ENCODE measurements at regions not wholly inside any gene's neighbourhood (a gene's known extent, or its start where the extent isn't known, plus 50 kb on each side); places are given as distances from the start of the nearest gene placed in this dataset.

GRCh38 chr13:53143757-53144339, 115.2 kb downstream of the OLFM4 start:
- DNase-seq (ENCODE audit: low read depth, low spot score), result no peak

- no peak for DNase-seq (ENCODE audit: low read depth, low spot score)
Observed at GRCh38 chr13:53144826-53145225, 116.2 kb downstream of the OLFM4 start.

GRCh38 chr13:53150568-53150967, 122.0 kb downstream of the OLFM4 start:
- DNase-seq (ENCODE audit: low read depth, low spot score), result no peak

GRCh38 chr13:53151336-53152056, 122.9 kb downstream of the OLFM4 start:
- DNase-seq (ENCODE audit: low read depth, low spot score), result no peak

GRCh38 chr13:53152057-53152421, 123.4 kb downstream of the OLFM4 start:
- no peak for DNase-seq (ENCODE audit: low read depth, low spot score)

- no peak for DNase-seq (ENCODE audit: low read depth, low spot score)
Observed at GRCh38 chr13:53158201-53158600, 129.6 kb downstream of the OLFM4 start.

- DNase-seq (ENCODE audit: low read depth, low spot score), result no peak
Observed at GRCh38 chr13:53159431-53159830, 130.8 kb downstream of the OLFM4 start.

GRCh38 chr13:53160211-53160610, 131.6 kb downstream of the OLFM4 start:
- DNase-seq (ENCODE audit: low read depth, low spot score), result no peak

GRCh38 chr13:53161251-53161650, 132.6 kb downstream of the OLFM4 start:
- DNase-seq (ENCODE audit: low read depth, low spot score), result no peak

- DNase-seq (ENCODE audit: low read depth, low spot score), result no peak
Observed at GRCh38 chr13:53165261-53165660, 136.6 kb downstream of the OLFM4 start.

GRCh38 chr13:53167561-53167960, 138.9 kb downstream of the OLFM4 start:
- no peak for DNase-seq (ENCODE audit: low read depth, low spot score)

- no peak for DNase-seq (ENCODE audit: low read depth, low spot score)
Observed at GRCh38 chr13:53170910-53171309, 142.3 kb downstream of the OLFM4 start.

- no peak for DNase-seq (ENCODE audit: low read depth, low spot score)
Observed at GRCh38 chr13:53174545-53174944, 145.9 kb downstream of the OLFM4 start.

GRCh38 chr13:53180684-53181083, 152.1 kb downstream of the OLFM4 start:
- no peak for DNase-seq (ENCODE audit: low read depth, low spot score)

- DNase-seq (ENCODE audit: low read depth, low spot score), result no peak
Observed at GRCh38 chr13:53182724-53183123, 154.1 kb downstream of the OLFM4 start.

- DNase-seq (ENCODE audit: low read depth, low spot score), result no peak
Observed at GRCh38 chr13:53188120-53188519, 159.5 kb downstream of the OLFM4 start.

GRCh38 chr13:53189162-53189561, 160.5 kb downstream of the OLFM4 start:
- no peak for DNase-seq (ENCODE audit: low read depth, low spot score)

- DNase-seq (ENCODE audit: low read depth, low spot score), result no peak
Observed at GRCh38 chr13:53191091-53191490, 162.5 kb downstream of the OLFM4 start.

GRCh38 chr13:53197424-53197823, 168.8 kb downstream of the OLFM4 start:
- no peak for DNase-seq (ENCODE audit: low read depth, low spot score)

GRCh38 chr13:53198017-53198416, 169.4 kb downstream of the OLFM4 start:
- no peak for DNase-seq (ENCODE audit: low read depth, low spot score)

GRCh38 chr13:53198736-53199135, 170.1 kb downstream of the OLFM4 start:
- DNase-seq (ENCODE audit: low read depth, low spot score), result no peak

GRCh38 chr13:53200075-53200474, 171.5 kb downstream of the OLFM4 start:
- no peak for DNase-seq (ENCODE audit: low read depth, low spot score)
